ENCODE measurements at regions not wholly inside any gene's neighbourhood (a gene's known extent, or its start where the extent isn't known, plus 50 kb on each side); places are given as distances from the start of the nearest gene placed in this dataset.

DNA sequence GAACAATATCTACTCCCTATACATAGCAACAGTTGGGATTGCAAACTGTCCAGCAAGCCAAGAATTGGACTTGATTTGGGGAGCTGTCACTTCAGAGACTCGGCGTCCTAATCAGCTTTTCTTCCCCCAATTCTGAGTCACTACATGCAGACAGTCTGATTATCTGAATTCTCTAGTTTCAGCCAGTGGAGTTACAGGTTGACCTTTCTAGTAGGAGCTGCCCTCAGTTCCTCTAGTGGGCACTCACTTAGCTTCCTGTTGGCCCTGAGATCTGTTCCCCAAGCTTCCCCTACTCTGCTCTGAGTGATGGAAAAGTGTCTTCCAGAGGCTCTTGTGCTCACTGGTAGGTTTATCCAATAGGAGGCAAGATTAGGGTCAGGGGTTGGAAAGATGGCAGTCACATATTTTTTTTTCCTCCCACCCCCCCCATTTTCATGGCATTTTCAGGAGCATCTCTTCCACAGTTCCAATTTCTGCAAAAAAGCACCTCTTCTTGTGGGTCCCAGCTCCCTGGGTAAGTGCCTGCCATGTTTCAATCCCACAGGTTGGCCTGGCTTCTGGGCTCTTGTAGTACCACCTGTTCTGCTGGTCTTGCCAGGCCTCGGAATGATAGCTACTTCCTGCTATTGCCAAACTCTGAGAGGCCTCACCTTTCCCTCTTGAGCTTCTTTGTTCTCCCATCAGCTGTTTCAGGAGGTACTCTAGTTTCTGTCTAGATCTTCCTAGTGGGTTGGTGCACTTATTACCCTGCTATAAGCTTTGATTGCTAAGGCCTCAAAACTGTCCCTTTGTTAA lies 182.2 kb downstream of the RAP2B start:
- in situ Hi-C loops (cut with MboI; ENCODE audit: low sequenced_read_pairs, unreplicated experiment): no loop called here
- TF ChIP-seq, protein P1, sequence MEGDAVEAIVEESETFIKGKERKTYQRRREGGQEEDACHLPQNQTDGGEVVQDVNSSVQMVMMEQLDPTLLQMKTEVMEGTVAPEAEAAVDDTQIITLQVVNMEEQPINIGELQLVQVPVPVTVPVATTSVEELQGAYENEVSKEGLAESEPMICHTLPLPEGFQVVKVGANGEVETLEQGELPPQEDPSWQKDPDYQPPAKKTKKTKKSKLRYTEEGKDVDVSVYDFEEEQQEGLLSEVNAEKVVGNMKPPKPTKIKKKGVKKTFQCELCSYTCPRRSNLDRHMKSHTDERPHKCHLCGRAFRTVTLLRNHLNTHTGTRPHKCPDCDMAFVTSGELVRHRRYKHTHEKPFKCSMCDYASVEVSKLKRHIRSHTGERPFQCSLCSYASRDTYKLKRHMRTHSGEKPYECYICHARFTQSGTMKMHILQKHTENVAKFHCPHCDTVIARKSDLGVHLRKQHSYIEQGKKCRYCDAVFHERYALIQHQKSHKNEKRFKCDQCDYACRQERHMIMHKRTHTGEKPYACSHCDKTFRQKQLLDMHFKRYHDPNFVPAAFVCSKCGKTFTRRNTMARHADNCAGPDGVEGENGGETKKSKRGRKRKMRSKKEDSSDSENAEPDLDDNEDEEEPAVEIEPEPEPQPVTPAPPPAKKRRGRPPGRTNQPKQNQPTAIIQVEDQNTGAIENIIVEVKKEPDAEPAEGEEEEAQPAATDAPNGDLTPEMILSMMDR (IDR thresholded peaks at IDR 0.05; ENCODE audit: borderline replicate concordance, control extremely low read depth, extremely low read depth, insufficient read depth, missing control alignments): no peak
- no peak for DNase-seq (ENCODE audit: low spot score)

DNA sequence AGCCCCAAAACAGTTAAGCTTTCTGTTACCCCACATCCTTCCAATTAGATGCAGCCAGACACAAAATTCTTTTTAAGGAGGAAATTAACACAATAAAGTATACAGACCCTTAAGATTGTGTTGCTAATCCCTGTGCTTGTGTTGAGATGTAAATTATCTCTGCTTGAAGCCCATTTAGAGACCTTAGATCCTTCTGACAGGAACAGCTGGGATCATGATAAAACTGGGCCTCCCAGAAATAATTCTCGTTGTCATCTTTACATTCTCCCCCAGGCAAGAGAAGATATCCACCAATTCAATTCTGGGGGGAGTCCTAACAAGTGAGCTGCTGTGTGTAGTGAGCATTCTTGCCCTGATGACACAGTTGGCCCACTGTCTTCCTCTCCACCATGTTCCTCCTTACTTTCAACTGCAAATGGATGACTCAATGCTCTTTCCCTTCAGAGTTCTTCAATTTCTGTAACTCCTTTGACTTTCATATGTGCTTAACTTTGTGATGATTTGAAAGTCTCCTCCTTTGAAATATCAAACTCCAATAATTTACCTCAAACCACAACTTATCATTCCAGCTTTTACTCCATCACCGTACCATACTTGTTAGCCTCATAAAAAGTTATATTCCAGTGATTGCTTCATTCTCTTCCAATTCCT lies 186.6 kb downstream of the RAP2B start:
- in situ Hi-C loops (cut with MboI; ENCODE audit: low sequenced_read_pairs, unreplicated experiment): no loop called here
- TF ChIP-seq, protein P1 (IDR thresholded peaks at IDR 0.05; ENCODE audit: borderline replicate concordance, control extremely low read depth, extremely low read depth, insufficient read depth, missing control alignments): no peak
- no peak for DNase-seq (ENCODE audit: low spot score)

DNA sequence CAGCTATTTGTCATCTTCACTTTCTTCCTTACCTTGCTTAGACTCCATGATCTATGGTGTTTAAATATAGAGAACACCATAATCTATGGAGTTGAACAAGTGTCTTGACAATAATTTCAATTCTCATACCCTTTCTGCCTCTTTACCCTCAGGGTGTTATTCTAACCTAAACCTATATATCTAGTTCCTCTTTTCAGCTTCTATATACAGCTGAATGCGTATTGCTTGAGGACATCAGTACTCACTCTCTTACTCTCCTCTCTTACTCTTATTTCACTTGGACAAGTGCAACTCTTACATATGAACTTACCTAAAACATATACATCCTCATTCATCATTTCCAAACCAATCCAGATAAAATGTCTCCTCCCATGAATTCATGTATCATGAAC lies 187.1 kb downstream of the RAP2B start:
- TF ChIP-seq, protein P1 (IDR thresholded peaks at IDR 0.05; ENCODE audit: borderline replicate concordance, control extremely low read depth, extremely low read depth, insufficient read depth, missing control alignments): no peak
- DNase-seq (ENCODE audit: low spot score): no peak
- in situ Hi-C loops (cut with MboI; ENCODE audit: low sequenced_read_pairs, unreplicated experiment): no loop called here

DNA sequence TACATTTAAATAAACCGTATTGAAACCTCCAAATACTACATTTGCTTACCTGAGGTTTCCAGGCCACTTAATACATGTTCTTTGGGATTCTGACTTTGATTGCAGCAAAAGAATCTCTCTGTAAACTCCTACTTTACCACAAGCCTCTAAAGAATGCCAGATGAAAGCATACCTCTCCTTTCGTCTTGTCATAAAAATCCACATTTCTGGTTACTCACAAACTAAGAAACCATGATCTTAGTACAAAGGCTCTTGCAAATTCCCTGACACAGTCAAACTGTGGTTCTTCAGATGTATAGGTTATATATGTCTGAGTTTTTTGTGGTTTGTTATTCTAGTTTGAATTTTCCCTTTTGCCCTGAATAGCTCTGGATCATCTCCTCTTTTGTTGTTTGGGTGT lies 188.4 kb downstream of the RAP2B start:
- in situ Hi-C loops (cut with MboI; ENCODE audit: low sequenced_read_pairs, unreplicated experiment): no loop called here

DNA sequence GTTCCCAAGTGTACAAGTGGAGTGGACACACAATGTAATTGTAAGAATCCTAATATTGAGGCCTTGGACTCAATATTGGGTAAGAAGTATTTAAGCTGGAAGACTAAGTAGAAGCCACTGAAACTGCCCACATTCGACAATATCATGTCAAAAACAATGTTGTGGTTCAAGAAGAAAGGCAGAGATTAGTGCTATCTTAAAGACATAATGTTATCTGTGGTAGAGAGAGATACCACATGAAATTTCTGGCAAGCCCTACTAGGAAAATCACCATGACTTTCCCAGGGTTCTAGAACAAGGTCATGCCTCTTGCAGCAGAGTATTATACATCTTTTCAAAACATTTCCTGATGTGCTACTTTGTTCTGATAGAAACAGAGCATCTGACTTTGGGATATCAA lies 192.6 kb downstream of the RAP2B start:
- in situ Hi-C loops (cut with MboI; ENCODE audit: low sequenced_read_pairs, unreplicated experiment): no loop called here
- TF ChIP-seq, protein P1 (IDR thresholded peaks at IDR 0.05; ENCODE audit: borderline replicate concordance, control extremely low read depth, extremely low read depth, insufficient read depth, missing control alignments): no peak
- no peak for DNase-seq (ENCODE audit: low spot score)

More for the DNA sequence above, 188.4 kb downstream of the RAP2B start:
- DNase-seq (ENCODE audit: low spot score): no peak
- TF ChIP-seq, protein P1 (IDR thresholded peaks at IDR 0.05; ENCODE audit: borderline replicate concordance, control extremely low read depth, extremely low read depth, insufficient read depth, missing control alignments): no peak

DNA sequence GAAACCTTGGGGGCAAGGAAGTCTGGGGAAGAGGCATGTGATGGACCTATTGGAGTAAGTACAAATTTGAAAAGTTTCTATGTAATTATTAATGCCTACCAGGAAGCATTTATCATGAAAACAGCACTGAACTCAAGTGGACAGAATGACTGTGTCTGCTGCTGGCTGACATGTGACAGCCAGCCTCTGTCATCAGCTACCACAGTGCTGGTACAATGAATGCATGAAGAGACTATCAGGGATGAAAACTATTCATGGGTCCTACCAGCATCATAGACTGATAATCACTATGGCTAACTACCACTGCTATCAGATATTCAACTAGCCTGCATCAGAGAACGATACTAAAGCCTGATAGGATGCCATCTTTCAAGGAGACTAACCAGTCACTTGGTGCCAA lies 193.5 kb downstream of the RAP2B start:
- DNase-seq (ENCODE audit: low spot score): no peak
- TF ChIP-seq, protein P1 (IDR thresholded peaks at IDR 0.05; ENCODE audit: borderline replicate concordance, control extremely low read depth, extremely low read depth, insufficient read depth, missing control alignments): no peak
- in situ Hi-C loops (cut with MboI; ENCODE audit: low sequenced_read_pairs, unreplicated experiment): no loop called here
